ENCODE measurements at regions not wholly inside any gene's neighbourhood (a gene's known extent, or its start where the extent isn't known, plus 50 kb on each side); places are given as distances from the start of the nearest gene placed in this dataset.

- TF ChIP-seq RFX5 (IDR thresholded peaks at IDR 0.05; ENCODE audit: low read length) (no peak), POLR2AphosphoS5 (IDR thresholded peaks at IDR 0.05; ENCODE audit: low read depth, low read length) (no peak), CTCF (IDR thresholded peaks at IDR 0.05) (no peak), REST (IDR thresholded peaks at IDR 0.05; ENCODE audit: low read depth, low read length) (no peak), YY1 (IDR thresholded peaks at IDR 0.05; ENCODE audit: low read depth) (no peak), EP300 (IDR thresholded peaks at IDR 0.05; ENCODE audit: borderline replicate concordance in 1 of 2, low read depth in 1 of 2, low read length in 1 of 2) (peak in 1 of 2 experiments; percentile 37; a peak in 1 of 4 replicates), TCF12 (IDR thresholded peaks at IDR 0.05) (peak; percentile 35; the same call in 1 of the 2 replicates), MEF2A (IDR thresholded peaks at IDR 0.05; ENCODE audit: borderline replicate concordance, low read depth) (no peak), TAF1 (IDR thresholded peaks at IDR 0.05; ENCODE audit: borderline replicate concordance, low read depth, low read length) (no peak), NRF1 (IDR thresholded peaks at IDR 0.05; ENCODE audit: low read depth, low read length) (no peak), GATA2 (CRISPR knock-in tag; IDR thresholded peaks at IDR 0.05) (no peak)
- TF ChIP-seq, protein P1, sequence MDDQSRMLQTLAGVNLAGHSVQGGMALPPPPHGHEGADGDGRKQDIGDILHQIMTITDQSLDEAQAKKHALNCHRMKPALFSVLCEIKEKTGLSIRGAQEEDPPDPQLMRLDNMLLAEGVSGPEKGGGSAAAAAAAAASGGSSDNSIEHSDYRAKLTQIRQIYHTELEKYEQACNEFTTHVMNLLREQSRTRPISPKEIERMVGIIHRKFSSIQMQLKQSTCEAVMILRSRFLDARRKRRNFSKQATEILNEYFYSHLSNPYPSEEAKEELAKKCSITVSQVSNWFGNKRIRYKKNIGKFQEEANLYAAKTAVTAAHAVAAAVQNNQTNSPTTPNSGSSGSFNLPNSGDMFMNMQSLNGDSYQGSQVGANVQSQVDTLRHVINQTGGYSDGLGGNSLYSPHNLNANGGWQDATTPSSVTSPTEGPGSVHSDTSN (IDR thresholded peaks at IDR 0.05), result peak; percentile 24; the same call in 1 of the 2 replicates
- TF ChIP-seq, protein P2, sequence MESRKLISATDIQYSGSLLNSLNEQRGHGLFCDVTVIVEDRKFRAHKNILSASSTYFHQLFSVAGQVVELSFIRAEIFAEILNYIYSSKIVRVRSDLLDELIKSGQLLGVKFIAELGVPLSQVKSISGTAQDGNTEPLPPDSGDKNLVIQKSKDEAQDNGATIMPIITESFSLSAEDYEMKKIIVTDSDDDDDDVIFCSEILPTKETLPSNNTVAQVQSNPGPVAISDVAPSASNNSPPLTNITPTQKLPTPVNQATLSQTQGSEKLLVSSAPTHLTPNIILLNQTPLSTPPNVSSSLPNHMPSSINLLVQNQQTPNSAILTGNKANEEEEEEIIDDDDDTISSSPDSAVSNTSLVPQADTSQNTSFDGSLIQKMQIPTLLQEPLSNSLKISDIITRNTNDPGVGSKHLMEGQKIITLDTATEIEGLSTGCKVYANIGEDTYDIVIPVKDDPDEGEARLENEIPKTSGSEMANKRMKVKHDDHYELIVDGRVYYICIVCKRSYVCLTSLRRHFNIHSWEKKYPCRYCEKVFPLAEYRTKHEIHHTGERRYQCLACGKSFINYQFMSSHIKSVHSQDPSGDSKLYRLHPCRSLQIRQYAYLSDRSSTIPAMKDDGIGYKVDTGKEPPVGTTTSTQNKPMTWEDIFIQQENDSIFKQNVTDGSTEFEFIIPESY (IDR thresholded peaks at IDR 0.05; ENCODE audit: borderline replicate concordance, low read depth), result no peak
These were observed 144.6 kb upstream of the COL1A2 start for GRCh38 chr7:94250124-94250523.

Data from SK-N-SH (cell line).